Pancreas (tissue), 10 donors: ENCODE measurements at regions not wholly inside any gene's neighbourhood (a gene's known extent, or its start where the extent isn't known, plus 50 kb on each side); places are given as distances from the start of the nearest gene placed in this dataset.

ENCODE experiments used
- ATAC-seq, 4 donors: fragments of 200-7000 bp; cut with Tn5 transposase; one replicate each; pipeline versions ENCODE4 v1.8.0 to v1.9.1; 2020; ENCODE audit warnings: mild to moderate bottlenecking in 4 of 4, moderate library complexity in 4 of 4
- DNase-seq, 6 donors: peaks; one replicate each; pipeline ENCODE4 v3.0.0-alpha.2; 2020
- FAIRE-seq: peaks from 2 replicates; lab custom pipeline; 2012; peaks lifted over from hg19 to GRCh38; lab: Jason Lieb, UNC
- H3K27ac ChIP-seq, 4 donors: fragments of 200-600 bp; sonication (generic); 1 replicate in 3 of 4; 2 replicates in 1 of 4; pipeline versions ENCODE4 v1.5.0 to v1.8.0; 2020
- H3K27me3 ChIP-seq, 4 donors: fragments of 200-600 bp; one replicate each; pipeline ENCODE4 v1.8.0; 2021
- H3K36me3 ChIP-seq, 3 donors: fragments of 200-600 bp; sonication (generic) in 1 of 3; one replicate each; pipeline versions ENCODE4 v1.5.0 to v1.8.0; 2020 to 2021
- H3K4me1 ChIP-seq, 3 donors: fragments of 200-600 bp; one replicate each; pipeline ENCODE4 v1.8.0; 2021
- H3K4me3 ChIP-seq, 4 donors: fragments of 200-600 bp; sonication (generic) in 2 of 4; one replicate each; pipeline versions ENCODE4 v1.5.0 to v1.8.0; 2020 to 2021
- H3K9me3 ChIP-seq, 4 donors: fragments of 200-600 bp; one replicate each; pipeline ENCODE4 v1.8.0; 2021
- WGBS, 2 donors: extraction: QIAGEN DNeasy Blood & Tissue Kit; methylation state at CpG; one replicate each; pipeline ENCODE4 v1.1.7; 2013; 5-methylcytosine and 5-hydroxymethylcytosine counted together
- intact Hi-C, 3 donors: fragments of 100-400 bp; cut with DNase I; formaldehyde crosslinking; loops; one replicate each; pipeline versions ENCODE4 v1.11.1 to v1.14.2; 2022
- TF ChIP-seq, protein P1 (sequence below), 4 donors: fragments of 200-600 bp; sonication (generic) in 3 of 4; IDR thresholded peaks; one replicate each; pipeline versions ENCODE4 v1.5.0 to v1.8.0; 2021; ENCODE audit warnings: antibody characterized with exemption in 4 of 4
- donor health status: healthy with polysubstance abuse.
- donor health status: DM: no; HTN: no; CAD: no; lungs with moderate emphysema.
- donor health status: DM: no; HTN: no; CAD: no.
- donor health status: control.
- donor health status: control.
- donor health status: Bipolar disorder and iron deficiency.
- donor health status: DM: yes; HTN: yes; CAD: no.
- donor health status: DM: no; HTN: no; CAD: no.
- donor health status: DM: no; HTN: no; CAD: no.
- donor health status: DM: yes; HTN: yes; CAD: no.

DNA sequence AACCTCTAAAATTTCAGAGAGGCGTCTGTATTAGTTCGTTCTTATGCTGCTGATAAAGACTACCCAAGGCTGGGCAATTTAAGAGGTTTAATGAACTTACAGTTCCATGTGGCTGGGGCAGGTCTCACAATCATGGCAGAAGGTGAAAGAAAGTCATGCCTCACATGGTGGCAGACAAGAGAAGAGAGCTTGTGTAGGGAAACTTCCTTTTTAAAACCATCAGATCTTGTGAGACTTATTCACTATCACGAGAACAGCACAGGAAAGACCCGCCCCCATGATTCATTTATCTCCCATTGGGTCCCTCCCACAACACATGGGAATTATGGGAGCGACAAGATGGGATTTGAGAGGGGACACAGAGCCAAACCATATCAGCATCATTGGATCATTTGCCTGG, 183.2 kb upstream of the SIX2 start:
- TF ChIP-seq, protein P1, sequence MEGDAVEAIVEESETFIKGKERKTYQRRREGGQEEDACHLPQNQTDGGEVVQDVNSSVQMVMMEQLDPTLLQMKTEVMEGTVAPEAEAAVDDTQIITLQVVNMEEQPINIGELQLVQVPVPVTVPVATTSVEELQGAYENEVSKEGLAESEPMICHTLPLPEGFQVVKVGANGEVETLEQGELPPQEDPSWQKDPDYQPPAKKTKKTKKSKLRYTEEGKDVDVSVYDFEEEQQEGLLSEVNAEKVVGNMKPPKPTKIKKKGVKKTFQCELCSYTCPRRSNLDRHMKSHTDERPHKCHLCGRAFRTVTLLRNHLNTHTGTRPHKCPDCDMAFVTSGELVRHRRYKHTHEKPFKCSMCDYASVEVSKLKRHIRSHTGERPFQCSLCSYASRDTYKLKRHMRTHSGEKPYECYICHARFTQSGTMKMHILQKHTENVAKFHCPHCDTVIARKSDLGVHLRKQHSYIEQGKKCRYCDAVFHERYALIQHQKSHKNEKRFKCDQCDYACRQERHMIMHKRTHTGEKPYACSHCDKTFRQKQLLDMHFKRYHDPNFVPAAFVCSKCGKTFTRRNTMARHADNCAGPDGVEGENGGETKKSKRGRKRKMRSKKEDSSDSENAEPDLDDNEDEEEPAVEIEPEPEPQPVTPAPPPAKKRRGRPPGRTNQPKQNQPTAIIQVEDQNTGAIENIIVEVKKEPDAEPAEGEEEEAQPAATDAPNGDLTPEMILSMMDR (IDR thresholded peaks at IDR 0.05): no peak
- H3K4me1 ChIP-seq: no peaks in the 10 kb centered on the region
- H3K4me3 ChIP-seq: no peak overlapping the region
- no peaks in the 10 kb centered on the region for H3K9me3 ChIP-seq
- no peaks in the 10 kb centered on the region for H3K36me3 ChIP-seq
- no peak overlapping the region for H3K27ac ChIP-seq
- intact Hi-C loops: no loop called here
- FAIRE-seq (no peak), DNase-seq (no peak), ATAC-seq (no peak)
- 86 to 93% methylated on average over 5 of the region's 5 CpGs for WGBS, 2 donors
- H3K27me3 ChIP-seq: no peaks in the 10 kb centered on the region

DNA sequence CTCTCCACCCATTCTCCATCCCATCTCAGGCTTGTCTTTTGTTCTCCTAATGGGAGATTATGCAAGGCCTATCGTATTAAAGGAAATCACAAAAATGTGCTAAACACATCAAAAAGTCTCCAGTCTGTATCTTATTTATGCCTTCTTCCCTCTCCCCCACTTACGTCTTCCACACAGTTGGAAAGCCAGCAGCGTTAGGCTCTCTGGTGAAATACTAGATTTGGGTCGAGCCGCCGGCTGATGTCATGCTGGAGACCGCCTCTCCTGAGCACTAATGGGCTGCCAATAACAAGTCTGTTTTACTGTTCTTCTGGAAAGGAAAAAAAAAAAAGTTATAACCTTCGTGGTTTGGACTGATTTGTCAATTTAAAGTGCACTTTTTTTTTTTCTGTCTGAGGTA, 182.7 kb upstream of the SIX2 start:
- ATAC-seq: peak in 2 of 4 donors; percentile 38 to 77

DNA sequence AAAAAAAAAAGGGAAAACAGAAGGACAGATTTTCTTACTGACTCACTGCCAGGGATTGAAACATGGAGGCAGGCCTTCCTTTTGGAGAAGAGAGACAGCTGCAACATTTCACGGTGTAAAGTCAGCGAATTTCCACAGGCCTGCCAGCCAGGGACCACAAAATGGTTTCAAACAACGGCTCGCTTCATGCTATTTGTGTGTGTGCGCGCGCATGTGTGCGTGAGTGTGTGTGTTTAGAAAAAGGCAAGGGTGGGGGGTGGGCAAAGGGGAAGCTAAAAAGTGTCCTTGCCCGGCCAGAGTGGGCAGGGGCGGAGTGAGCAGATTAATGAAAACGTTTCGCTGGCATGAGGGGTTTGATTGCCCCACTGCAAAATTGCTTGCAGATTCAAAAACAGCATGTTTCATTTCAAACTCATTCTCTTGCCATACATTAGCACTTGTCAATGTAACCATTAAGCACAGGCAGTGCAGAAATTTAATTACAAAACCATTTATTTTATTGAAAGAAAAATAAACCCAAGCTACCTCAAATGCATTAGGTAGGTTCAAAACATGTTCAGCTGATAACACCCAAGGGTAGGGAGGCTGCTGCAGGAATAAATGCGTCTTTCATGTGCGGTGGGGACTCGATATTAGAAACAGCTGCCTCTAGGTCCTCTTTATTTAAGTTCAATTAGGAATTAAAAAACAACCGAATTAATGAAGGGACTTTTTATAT, 182.1 kb upstream of the SIX2 start:
- no peaks in the 10 kb centered on the region for H3K27me3 ChIP-seq
- no peaks in the 10 kb centered on the region for H3K36me3 ChIP-seq
- no peak overlapping the region for H3K27ac ChIP-seq
- FAIRE-seq: no peak
- no peaks in the 10 kb centered on the region for H3K9me3 ChIP-seq
- H3K4me1 ChIP-seq: no peaks in the 10 kb centered on the region
- no peak for ATAC-seq
- intact Hi-C loops: no loop called here
- 86 to 91% methylated on average over 16 of the region's 16 CpGs for WGBS, 2 donors
- TF ChIP-seq, protein P1 (IDR thresholded peaks at IDR 0.05): no peak
- no peak overlapping the region for H3K4me3 ChIP-seq
- DNase-seq: no peak

More for the DNA sequence above, 182.7 kb upstream of the SIX2 start:
- FAIRE-seq (no peak), DNase-seq (no peak)
- intact Hi-C loops: no loop called here
- Histone ChIP-seq H3K27me3 (no peaks in the 10 kb centered on the region), H3K36me3 (no peaks in the 10 kb centered on the region), H3K4me3 (no peak overlapping the region), H3K4me1 (no peaks in the 10 kb centered on the region), H3K9me3 (no peaks in the 10 kb centered on the region), H3K27ac (no peak overlapping the region)
- TF ChIP-seq, protein P1 (IDR thresholded peaks at IDR 0.05): no peak
- 88% methylated on average over 8 of the region's 8 CpGs for WGBS, 2 donors

DNA sequence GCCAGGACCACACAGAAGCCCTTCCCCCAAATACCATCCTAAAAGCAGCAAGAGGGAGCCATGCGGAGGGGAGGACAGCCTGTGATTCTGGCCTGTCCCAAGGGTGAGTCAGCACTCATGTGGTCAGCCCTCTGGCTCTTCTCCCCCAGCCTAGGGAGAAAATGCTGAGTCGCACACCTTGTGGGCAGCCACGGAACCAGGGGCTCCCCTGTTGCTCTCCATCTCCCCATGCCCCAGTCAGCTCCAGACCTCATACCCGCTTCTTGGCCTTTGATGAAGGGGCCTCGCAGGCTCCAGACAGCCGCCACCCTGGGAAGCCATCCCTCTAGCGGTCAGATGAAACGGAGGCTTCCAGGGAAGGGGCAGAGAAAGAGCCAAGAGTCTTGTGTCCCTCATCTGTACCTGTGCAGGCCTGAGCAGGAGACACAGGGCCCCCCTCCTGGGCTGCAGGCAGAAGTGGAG, 181.3 kb upstream of the SIX2 start:
- 95 to 96% methylated on average over 8 of the region's 8 CpGs for WGBS, 2 donors
- H3K4me1 ChIP-seq: no peaks in the 10 kb centered on the region
- H3K27me3 ChIP-seq: no peaks in the 10 kb centered on the region
- H3K36me3 ChIP-seq: no peaks in the 10 kb centered on the region
- H3K9me3 ChIP-seq: no peaks in the 10 kb centered on the region
- intact Hi-C loops: no loop called here
- DNase-seq (no peak), ATAC-seq (peak in 2 of 4 donors; percentile 16 to 41), FAIRE-seq (no peak)
- H3K27ac ChIP-seq: no peak overlapping the region
- H3K4me3 ChIP-seq: no peak overlapping the region
- TF ChIP-seq, protein P1 (IDR thresholded peaks at IDR 0.05): no peak

DNA sequence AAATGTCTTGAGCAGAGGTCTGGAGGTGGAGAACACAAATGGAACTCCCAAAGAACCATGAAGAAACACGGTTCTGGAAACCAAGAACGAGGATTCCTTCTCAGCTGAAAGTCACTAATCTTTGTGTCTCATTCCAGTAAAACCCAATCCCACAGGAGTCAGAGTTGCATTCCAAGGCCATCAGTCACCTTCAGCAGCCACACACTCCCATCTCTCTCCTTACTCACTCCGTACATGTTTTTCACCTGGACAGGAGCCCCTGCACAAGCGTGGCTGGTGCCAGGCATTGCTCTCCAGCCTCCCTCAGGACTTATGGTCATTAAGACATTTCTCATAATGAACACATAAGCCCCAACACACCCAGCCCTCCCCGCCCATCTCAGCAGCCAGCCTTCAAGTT, 175.4 kb upstream of the SIX2 start:
- no peak overlapping the region for H3K4me3 ChIP-seq
- intact Hi-C loops: no loop called here
- ATAC-seq (no peak), DNase-seq (no peak), FAIRE-seq (no peak)
- no peaks in the 10 kb centered on the region for H3K9me3 ChIP-seq
- H3K36me3 ChIP-seq: no peaks in the 10 kb centered on the region
- H3K27me3 ChIP-seq: no peaks in the 10 kb centered on the region
- H3K27ac ChIP-seq: no peak overlapping the region
- H3K4me1 ChIP-seq: no peaks in the 10 kb centered on the region
- 91 to 92% methylated on average over 5 of the region's 5 CpGs for WGBS, 2 donors
- TF ChIP-seq, protein P1 (IDR thresholded peaks at IDR 0.05): no peak
